ENCODE measurements at regions not wholly inside any gene's neighbourhood (a gene's known extent, or its start where the extent isn't known, plus 50 kb on each side); places are given as distances from the start of the nearest gene placed in this dataset.

DNA sequence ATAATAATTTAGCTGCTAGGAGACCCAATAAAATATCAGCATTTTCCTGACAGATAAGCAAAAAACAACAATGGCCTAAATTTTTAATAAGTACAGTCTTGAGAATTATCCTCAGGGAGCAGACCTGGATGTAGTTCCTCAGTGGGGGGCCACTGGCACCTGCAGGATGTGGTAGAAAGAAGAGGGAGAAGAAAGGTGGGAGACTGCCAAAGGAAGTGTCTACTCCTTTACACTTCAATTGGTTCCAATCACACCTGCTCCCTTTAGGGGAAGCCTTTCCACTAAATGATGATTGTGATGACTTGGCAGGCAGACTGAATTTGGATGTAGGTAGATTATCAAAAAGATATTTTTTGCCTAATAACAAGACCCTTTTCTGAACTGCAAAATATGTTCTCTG lies 353.0 kb upstream of the SATB1 start:
- intact Hi-C loops (cut with micrococcal nuclease): loop anchor here (10.0 kb wide), 1 partner anchor 207 kb away; no protein-coding TSS in a partner anchor
- H3K36me3 Mint-ChIP-seq (ENCODE audit: insufficient read depth, unreplicated experiment): no peaks in the 10 kb centered on the region
- H3K27me3 Mint-ChIP-seq (ENCODE audit: insufficient read depth, unreplicated experiment): peaks cover 12% of the 10 kb centered on the region
- DNase-seq (ENCODE audit: unreplicated experiment): no peak
- BruUV-seq (replicated peaks): no TSS peak
- H3K27ac Mint-ChIP-seq (ENCODE audit: low read depth, unreplicated experiment): no peak overlapping the region
- TF ChIP-seq, protein P1, sequence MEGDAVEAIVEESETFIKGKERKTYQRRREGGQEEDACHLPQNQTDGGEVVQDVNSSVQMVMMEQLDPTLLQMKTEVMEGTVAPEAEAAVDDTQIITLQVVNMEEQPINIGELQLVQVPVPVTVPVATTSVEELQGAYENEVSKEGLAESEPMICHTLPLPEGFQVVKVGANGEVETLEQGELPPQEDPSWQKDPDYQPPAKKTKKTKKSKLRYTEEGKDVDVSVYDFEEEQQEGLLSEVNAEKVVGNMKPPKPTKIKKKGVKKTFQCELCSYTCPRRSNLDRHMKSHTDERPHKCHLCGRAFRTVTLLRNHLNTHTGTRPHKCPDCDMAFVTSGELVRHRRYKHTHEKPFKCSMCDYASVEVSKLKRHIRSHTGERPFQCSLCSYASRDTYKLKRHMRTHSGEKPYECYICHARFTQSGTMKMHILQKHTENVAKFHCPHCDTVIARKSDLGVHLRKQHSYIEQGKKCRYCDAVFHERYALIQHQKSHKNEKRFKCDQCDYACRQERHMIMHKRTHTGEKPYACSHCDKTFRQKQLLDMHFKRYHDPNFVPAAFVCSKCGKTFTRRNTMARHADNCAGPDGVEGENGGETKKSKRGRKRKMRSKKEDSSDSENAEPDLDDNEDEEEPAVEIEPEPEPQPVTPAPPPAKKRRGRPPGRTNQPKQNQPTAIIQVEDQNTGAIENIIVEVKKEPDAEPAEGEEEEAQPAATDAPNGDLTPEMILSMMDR (IDR thresholded peaks at IDR 0.05; ENCODE audit: unreplicated experiment): no peak
- no peaks in the 10 kb centered on the region for H3K4me1 Mint-ChIP-seq (ENCODE audit: insufficient read depth, unreplicated experiment)
- H3K4me3 Mint-ChIP-seq (ENCODE audit: unreplicated experiment): no peak overlapping the region
- ChIA-PET POLR2A (no interaction called here), CTCF (interaction anchor here (1.0 kb wide), 1 partner anchor 20 kb away, joined by 4 read pairs; no protein-coding TSS in a partner anchor)
- H3K9me3 Mint-ChIP-seq (ENCODE audit: unreplicated experiment): no peaks in the 10 kb centered on the region

DNA sequence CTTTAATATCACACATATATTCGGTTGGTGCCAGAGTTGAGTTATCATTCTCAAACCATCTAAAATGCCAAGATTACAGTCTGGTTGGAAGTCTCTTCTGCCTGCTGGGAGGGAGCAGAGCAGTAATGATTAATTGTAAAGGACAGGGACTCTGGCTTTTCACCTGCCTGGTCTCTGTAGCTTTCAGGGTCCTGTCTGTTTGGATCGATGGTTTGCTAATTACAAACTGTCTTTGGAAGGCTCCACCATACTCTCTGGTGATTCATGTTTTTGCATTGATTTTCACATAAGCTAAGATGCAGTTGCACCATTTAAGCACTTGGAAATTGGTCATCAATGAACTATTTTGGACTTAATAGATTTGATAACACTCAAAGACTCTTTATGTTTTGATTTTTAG lies 350.4 kb upstream of the SATB1 start:
- TF ChIP-seq, protein P1 (IDR thresholded peaks at IDR 0.05; ENCODE audit: unreplicated experiment): no peak
- Mint-ChIP-seq H3K36me3 (ENCODE audit: insufficient read depth, unreplicated experiment) (no peaks in the 10 kb centered on the region), H3K4me1 (ENCODE audit: insufficient read depth, unreplicated experiment) (no peaks in the 10 kb centered on the region), H3K27me3 (ENCODE audit: insufficient read depth, unreplicated experiment) (peaks cover 25% of the 10 kb centered on the region), H3K4me3 (ENCODE audit: unreplicated experiment) (no peak overlapping the region), H3K9me3 (ENCODE audit: unreplicated experiment) (no peaks in the 10 kb centered on the region), H3K27ac (ENCODE audit: low read depth, unreplicated experiment) (no peak overlapping the region)
- CTCF ChIA-PET: interaction anchor here (0.5 to 0.6 kb wide), 4 partner anchors 8 to 919 kb away, joined by 3 to 4 read pairs (median 4); no protein-coding TSS in a partner anchor
- BruUV-seq (replicated peaks): no TSS peak
- POLR2A ChIA-PET: no interaction called here
- intact Hi-C loops (cut with micrococcal nuclease): loop anchor here (10.0 kb wide), 1 partner anchor 209 kb away; no protein-coding TSS in a partner anchor
- DNase-seq (ENCODE audit: unreplicated experiment): no peak

DNA sequence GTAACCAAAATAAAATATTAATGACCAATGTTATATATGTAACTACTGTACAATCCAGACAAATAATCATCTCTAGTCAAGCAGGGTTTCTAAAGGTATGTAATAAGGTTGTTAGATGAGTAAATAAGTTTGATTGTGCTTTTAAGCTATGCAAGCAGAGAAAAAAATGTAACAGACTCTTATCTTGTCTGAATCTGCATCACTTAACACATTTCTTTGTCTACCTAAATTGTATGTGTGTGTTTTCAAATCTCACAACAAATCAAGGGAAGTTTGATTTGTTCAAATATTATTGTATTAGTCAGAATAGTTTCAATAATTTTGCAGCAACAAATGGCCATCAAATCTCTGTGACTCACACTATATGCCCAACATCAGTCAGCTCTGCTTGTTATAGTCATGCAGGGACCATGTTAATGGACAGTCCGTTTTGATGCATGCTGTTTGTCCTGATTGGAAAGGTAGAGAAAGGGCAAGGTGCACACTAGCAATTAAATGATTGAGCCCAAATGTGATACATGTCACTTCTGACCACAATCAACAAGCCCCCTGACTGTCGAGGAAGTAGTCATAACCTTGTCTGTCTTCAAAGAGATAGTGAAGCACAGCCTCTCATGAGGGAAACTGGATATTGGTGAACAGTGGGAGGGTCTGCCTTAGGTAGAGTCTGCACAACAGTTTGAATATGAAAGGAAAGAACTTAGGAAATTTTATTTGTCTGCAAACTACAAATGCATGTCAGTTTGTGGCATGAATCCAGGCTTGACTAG lies 349.4 kb upstream of the SATB1 start:
- no peaks in the 10 kb centered on the region for H3K36me3 Mint-ChIP-seq (ENCODE audit: insufficient read depth, unreplicated experiment)
- H3K9me3 Mint-ChIP-seq (ENCODE audit: unreplicated experiment): no peaks in the 10 kb centered on the region
- H3K4me1 Mint-ChIP-seq (ENCODE audit: insufficient read depth, unreplicated experiment): no peaks in the 10 kb centered on the region
- H3K4me3 Mint-ChIP-seq (ENCODE audit: unreplicated experiment): no peak overlapping the region
- intact Hi-C loops (cut with micrococcal nuclease): loop anchor here (10.0 kb wide), 1 partner anchor 210 kb away; no protein-coding TSS in a partner anchor
- TF ChIP-seq, protein P1 (IDR thresholded peaks at IDR 0.05; ENCODE audit: unreplicated experiment): no peak
- no TSS peak for BruUV-seq (replicated peaks)
- CTCF ChIA-PET: interaction anchor here (0.5 to 2.3 kb wide), 4 partner anchors 16 to 918 kb away, joined by 3 to 6 read pairs (median 4); no protein-coding TSS in a partner anchor
- POLR2A ChIA-PET: interaction anchor here (0.7 kb wide), 1 partner anchor 1136 kb away, joined by 3 read pairs; no protein-coding TSS in a partner anchor
- peaks cover 23% of the 10 kb centered on the region for H3K27me3 Mint-ChIP-seq (ENCODE audit: insufficient read depth, unreplicated experiment)
- no peak overlapping the region for H3K27ac Mint-ChIP-seq (ENCODE audit: low read depth, unreplicated experiment)
- no peak for DNase-seq (ENCODE audit: unreplicated experiment)

DNA sequence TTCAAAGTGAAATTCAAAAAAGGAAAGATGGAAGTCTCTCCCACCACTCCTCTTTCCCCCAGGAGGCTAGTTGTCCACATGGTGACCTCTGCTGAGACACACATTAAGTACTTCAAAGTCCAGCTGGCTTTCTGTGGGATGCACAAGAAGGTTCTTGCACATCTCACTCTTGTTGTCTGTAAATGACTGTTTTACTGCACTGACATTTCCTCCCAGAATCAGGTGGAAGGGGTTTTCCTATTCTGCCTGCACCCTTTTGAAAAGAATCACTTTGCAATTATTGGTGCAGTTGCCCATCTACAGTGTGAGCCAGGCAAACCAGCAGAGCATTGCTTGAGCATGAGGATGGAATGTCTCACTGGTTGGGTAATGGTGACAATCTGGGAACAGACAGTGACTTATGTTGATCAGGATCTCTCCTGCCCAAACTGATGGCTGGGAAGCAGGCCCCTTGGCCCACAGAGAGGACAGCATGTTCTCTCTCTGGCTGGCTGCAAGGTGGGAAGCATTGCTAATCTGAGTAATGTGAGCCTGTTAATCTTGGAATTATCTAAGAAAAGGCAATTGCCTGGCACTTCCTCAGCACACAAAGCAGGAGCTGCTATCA lies 347.7 kb upstream of the SATB1 start:
- ChIA-PET CTCF (interaction anchor here (2.3 kb wide), 1 partner anchor 14 kb away, joined by 6 read pairs; no protein-coding TSS in a partner anchor), POLR2A (no interaction called here)
- DNase-seq (ENCODE audit: unreplicated experiment): no peak
- H3K27me3 Mint-ChIP-seq (ENCODE audit: insufficient read depth, unreplicated experiment): peaks cover 13% of the 10 kb centered on the region
- no peak overlapping the region for H3K4me3 Mint-ChIP-seq (ENCODE audit: unreplicated experiment)
- no peaks in the 10 kb centered on the region for H3K36me3 Mint-ChIP-seq (ENCODE audit: insufficient read depth, unreplicated experiment)
- no TSS peak for BruUV-seq (replicated peaks)
- H3K9me3 Mint-ChIP-seq (ENCODE audit: unreplicated experiment): no peaks in the 10 kb centered on the region
- H3K27ac Mint-ChIP-seq (ENCODE audit: low read depth, unreplicated experiment): no peak overlapping the region
- H3K4me1 Mint-ChIP-seq (ENCODE audit: insufficient read depth, unreplicated experiment): no peaks in the 10 kb centered on the region
- intact Hi-C loops (cut with micrococcal nuclease): loop anchor here (10.0 kb wide), 1 partner anchor 212 kb away; no protein-coding TSS in a partner anchor
- TF ChIP-seq, protein P1 (IDR thresholded peaks at IDR 0.05; ENCODE audit: unreplicated experiment): no peak
